Activated CD4-positive, alpha-beta T cell treated with anti-CD3 and anti-CD28 coated beads, Interleukin-2, amount 50 U/mL, for 4 hours (primary cell): ENCODE measurements at regions not wholly inside any gene's neighbourhood (a gene's known extent, or its start where the extent isn't known, plus 50 kb on each side); places are given as distances from the start of the nearest gene placed in this dataset.

Experiments
- DNase-seq, 2 experiments: peaks; one replicate each; pipeline ENCODE4 v3.0.0-alpha.2; 2020

GRCh38 chr17:36730095-36730808 lies 128.9 kb downstream of the MRM1 start:
- DNase-seq: no peak

GRCh38 chr17:36730857-36731490 lies 129.6 kb downstream of the MRM1 start:
- DNase-seq: no peak

- no peak for DNase-seq
Observed at GRCh38 chr17:36731811-36732210, 130.4 kb downstream of the MRM1 start.

- no peak for DNase-seq
Observed at GRCh38 chr17:36732351-36732750, 131.0 kb downstream of the MRM1 start.

- DNase-seq: no peak
Observed at GRCh38 chr17:36736201-36737156, 135.1 kb downstream of the MRM1 start.

- DNase-seq: no peak
Observed at GRCh38 chr17:36739208-36739607, 137.8 kb downstream of the MRM1 start.

- DNase-seq: no peak
Observed at GRCh38 chr17:36740157-36740556, 138.8 kb downstream of the MRM1 start.

GRCh38 chr17:36741019-36741902 lies 139.9 kb downstream of the MRM1 start:
- no peak for DNase-seq

- no peak for DNase-seq
Observed at GRCh38 chr17:36742267-36743000, 141.1 kb downstream of the MRM1 start.

GRCh38 chr17:36743130-36743529 lies 141.7 kb downstream of the MRM1 start:
- no peak for DNase-seq

- DNase-seq: no peak
Observed at GRCh38 chr17:36746381-36747053, 145.1 kb downstream of the MRM1 start.

GRCh38 chr17:36747861-36748260 lies 146.5 kb downstream of the MRM1 start:
- no peak for DNase-seq

- DNase-seq: no peak
Observed at GRCh38 chr17:36748272-36748671, 146.9 kb downstream of the MRM1 start.

GRCh38 chr17:36749493-36749892 lies 148.1 kb downstream of the MRM1 start:
- DNase-seq: no peak

GRCh38 chr17:36750316-36750885 lies 149.0 kb downstream of the MRM1 start:
- DNase-seq: no peak

- no peak for DNase-seq
Observed at GRCh38 chr17:36752096-36752888, 150.9 kb downstream of the MRM1 start.

- DNase-seq: peak; percentile 21 to 29
Observed at GRCh38 chr17:36755586-36755985, 154.2 kb downstream of the MRM1 start.

GRCh38 chr17:36756695-36757094 lies 155.3 kb downstream of the MRM1 start:
- DNase-seq: no peak

- no peak for DNase-seq
Observed at GRCh38 chr17:36760425-36760824, 159.0 kb downstream of the MRM1 start.
